Muscle of leg (tissue), 3 donors: ENCODE measurements at regions not wholly inside any gene's neighbourhood (a gene's known extent, or its start where the extent isn't known, plus 50 kb on each side); places are given as distances from the start of the nearest gene placed in this dataset.

Experiments
- DNase-seq: peaks from one replicate; pipeline ENCODE4 v3.0.0; 2013
- H3K27ac ChIP-seq: one replicate; pipeline ENCODE4 v1.5.1; 2013; ENCODE audit warnings: mild to moderate bottlenecking, low read length, control low read depth
- H3K27me3 ChIP-seq: one replicate; pipeline ENCODE4 v1.6.1; 2013; ENCODE audit warnings: low read length; ENCODE audit not compliant: control insufficient read depth, insufficient read depth
- H3K36me3 ChIP-seq: one replicate; pipeline ENCODE4 v1.6.1; 2013; ENCODE audit warnings: low read length; ENCODE audit not compliant: control insufficient read depth, insufficient read depth
- H3K4me1 ChIP-seq: one replicate; pipeline ENCODE4 v1.6.1; 2013; ENCODE audit warnings: low read length; ENCODE audit not compliant: control insufficient read depth, insufficient read depth
- H3K4me3 ChIP-seq: one replicate; pipeline ENCODE4 v1.5.1; 2013; ENCODE audit warnings: low read length, control low read depth
- H3K9me3 ChIP-seq: replicated peaks from 2 replicates; pipeline ENCODE4 v1.6.1; 2013; ENCODE audit warnings: low read depth, low read length; ENCODE audit not compliant: control insufficient read depth
- WGBS: methylation state at CpG from one replicate; pipeline ENCODE4 v1.1.5; 2013; ENCODE audit warnings: missing lambda C conversion rate; ENCODE audit not compliant: insufficient coverage; 5-methylcytosine and 5-hydroxymethylcytosine counted together

DNA sequence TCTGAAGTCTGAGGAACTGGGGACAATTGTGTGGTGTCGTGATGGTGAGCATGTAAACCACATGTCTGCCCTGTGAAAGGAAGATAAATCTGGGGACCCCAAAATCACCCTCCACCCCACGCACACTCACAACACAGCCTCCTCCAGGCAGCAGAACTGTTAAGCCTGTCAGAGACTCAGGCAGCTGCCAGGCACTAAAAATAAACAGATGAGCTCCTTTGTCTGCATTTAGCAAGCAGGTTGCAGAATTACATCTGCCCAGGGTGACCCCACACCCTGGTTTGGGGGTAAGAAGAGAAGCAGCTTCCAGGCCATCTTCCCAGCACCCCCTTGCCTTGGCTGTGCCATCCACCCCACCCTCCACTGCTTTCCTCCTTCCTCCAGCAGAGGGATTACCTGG is 119.1 kb upstream of the RUNX3 start:
- Histone ChIP-seq H3K27ac (no peak overlapping the region), H3K4me1 (peaks cover 9% of the 10 kb centered on the region), H3K36me3 (no peaks in the 10 kb centered on the region), H3K27me3 (peaks cover 18% of the 10 kb centered on the region), H3K9me3 (no peaks in the 10 kb centered on the region), H3K4me3 (no peak overlapping the region)
- no peak for DNase-seq
- 75% methylated on average over 1 of the region's 2 CpGs for WGBS

DNA sequence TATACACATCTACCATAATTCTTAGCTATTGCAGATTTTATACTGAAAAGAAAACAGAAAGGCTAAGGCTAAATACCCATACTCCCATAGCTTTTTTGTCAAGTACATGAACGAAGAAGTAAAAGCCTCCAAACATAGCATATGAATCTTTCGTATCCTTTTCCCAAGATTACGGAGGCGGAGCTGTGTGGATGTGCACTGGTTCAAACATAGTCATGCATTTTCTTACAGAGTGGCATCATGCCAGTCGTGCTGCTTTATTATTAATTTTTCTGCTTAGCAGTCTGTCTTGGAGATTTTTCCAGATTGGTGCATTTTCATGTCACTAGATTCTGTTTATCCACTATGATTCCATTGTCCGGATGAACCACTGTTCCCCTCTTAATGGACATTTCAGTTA is 118.7 kb upstream of the RUNX3 start:
- WGBS: 70% methylated on average over 4 of the region's 6 CpGs
- Histone ChIP-seq H3K4me3 (no peak overlapping the region), H3K4me1 (peaks cover 9% of the 10 kb centered on the region), H3K27ac (no peak overlapping the region), H3K36me3 (no peaks in the 10 kb centered on the region), H3K9me3 (peaks cover 1% of the 10 kb centered on the region), H3K27me3 (peaks cover 15% of the 10 kb centered on the region)
- DNase-seq: no peak

DNA sequence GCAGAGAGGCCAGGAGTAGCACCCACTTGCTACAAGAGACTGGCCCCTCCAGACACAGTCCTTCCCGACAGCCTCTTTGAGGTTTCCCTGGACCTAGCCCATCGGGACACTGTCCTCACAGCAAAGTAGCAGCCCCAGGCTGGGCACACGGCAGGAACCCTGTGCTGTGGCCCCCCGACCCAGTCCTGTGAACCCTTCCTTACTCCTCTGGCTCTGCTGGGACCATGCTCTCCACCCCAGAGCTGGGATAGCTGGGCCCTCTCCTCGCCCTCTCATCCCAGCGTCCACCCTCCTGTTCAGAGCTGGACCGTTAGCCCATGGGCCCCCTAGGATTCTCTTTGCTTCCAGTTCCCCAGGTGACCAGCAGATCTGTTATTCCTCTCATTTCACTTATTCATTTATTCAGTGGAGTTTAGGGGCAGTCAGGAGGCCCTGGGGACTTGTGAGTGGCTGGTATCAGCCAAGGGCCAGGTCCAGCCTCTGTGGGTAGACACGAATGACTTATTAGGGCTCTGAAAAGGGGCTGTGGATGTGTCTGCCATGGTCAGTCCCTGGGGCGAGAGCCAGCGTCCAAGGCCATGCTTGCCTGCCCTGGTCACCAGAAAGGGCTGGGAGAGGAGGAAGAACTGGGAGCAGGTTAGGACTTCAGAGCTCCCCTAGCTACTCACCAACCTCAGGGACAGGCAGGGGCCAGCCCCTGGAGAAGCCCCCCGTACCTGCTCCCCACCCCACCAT is 117.6 kb upstream of the RUNX3 start:
- Histone ChIP-seq H3K9me3 (peaks cover 2% of the 10 kb centered on the region), H3K4me3 (no peak overlapping the region), H3K36me3 (no peaks in the 10 kb centered on the region), H3K27me3 (peaks cover 9% of the 10 kb centered on the region), H3K27ac (no peak overlapping the region), H3K4me1 (peaks cover 9% of the 10 kb centered on the region)
- 67% methylated on average over 7 of the region's 11 CpGs for WGBS
- no peak for DNase-seq

DNA sequence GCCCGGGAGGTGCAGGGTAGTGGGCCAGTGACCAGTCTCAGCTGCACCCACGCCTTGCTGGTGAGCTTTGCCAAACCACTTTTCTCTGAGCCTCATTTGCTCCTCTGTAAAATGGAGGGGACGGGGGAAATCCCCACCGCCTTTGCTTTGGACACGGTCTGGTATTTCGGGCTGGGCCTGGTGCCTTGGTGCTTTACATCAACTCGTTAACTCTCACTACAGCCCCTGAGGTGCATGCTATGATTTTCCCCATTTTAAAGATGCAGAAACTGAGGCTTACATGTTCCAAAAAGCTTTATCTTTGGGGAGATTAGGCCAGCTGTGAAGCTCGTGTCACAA is 116.1 kb upstream of the RUNX3 start:
- WGBS: 57% methylated on average over 5 of the region's 8 CpGs
- Histone ChIP-seq H3K4me1 (peaks cover 9% of the 10 kb centered on the region), H3K36me3 (no peaks in the 10 kb centered on the region), H3K9me3 (peaks cover 2% of the 10 kb centered on the region), H3K4me3 (no peak overlapping the region), H3K27ac (no peak overlapping the region), H3K27me3 (peaks cover 4% of the 10 kb centered on the region)
- DNase-seq: no peak

DNA sequence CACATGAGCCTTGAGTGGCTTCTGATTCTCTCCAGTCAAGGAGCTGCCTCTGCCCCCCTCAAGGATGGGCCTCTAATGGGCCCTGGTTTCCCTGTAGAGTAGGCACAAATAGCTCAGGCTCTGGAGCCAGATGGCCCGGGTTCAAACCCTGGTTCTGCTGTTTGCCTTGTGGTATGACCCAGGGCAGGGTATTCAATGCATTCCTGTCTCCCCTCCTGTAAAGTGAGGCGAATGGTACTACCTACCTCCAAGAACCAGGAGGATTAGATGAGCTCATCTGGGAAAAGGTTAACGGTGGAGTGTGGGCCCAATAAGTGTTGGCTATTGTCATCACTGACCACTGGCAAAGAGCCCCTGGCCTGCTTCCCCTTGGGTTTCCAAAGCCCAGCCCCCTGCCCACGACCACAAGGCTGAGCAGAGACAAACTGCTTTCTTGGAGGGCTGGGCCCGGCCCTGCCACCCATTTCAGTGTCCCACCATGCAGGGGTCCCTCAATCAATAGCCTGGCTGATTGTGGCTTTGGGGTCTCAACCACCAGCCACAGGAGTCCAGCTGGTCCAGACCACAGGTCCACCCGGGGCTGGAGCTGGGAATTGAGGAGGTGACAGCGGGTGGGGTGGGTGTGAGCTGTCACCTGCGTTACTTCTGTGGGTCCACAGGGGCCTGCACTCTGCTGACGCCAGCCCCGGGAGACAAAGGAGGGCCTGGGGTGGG is 115.6 kb upstream of the RUNX3 start:
- DNase-seq: no peak

DNA sequence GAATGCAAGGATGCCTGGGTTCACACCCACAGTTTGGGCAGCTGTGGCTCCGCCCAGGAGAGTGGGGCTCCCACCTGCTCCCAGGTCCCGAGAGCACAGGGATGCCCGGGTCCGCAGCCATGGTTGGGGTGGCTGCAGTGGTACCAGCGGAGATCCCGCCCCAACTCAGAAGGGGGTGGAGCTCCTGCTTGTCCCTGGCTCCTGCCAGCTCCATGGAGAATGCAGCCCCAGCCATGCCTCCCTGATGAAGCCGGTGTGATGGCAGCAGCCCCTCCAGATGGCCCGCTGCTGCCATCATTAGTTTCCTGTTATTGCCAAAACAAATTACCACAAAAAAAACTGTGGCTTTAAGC is 113.1 kb upstream of the RUNX3 start:
- no peak for DNase-seq
- Histone ChIP-seq H3K9me3 (peaks cover 2% of the 10 kb centered on the region), H3K36me3 (no peaks in the 10 kb centered on the region), H3K27me3 (peaks cover 20% of the 10 kb centered on the region), H3K4me3 (no peak overlapping the region), H3K4me1 (no peaks in the 10 kb centered on the region), H3K27ac (no peak overlapping the region)
- 87% methylated on average over 4 of the region's 8 CpGs for WGBS

More for the DNA sequence above, 115.6 kb upstream of the RUNX3 start:
- H3K36me3 ChIP-seq: no peaks in the 10 kb centered on the region
- H3K4me1 ChIP-seq: peaks cover 9% of the 10 kb centered on the region
- WGBS: 69% methylated on average over 6 of the region's 10 CpGs
- H3K27me3 ChIP-seq: peaks cover 8% of the 10 kb centered on the region
- H3K4me3 ChIP-seq: no peak overlapping the region
- H3K9me3 ChIP-seq: peaks cover 2% of the 10 kb centered on the region
- H3K27ac ChIP-seq: no peak overlapping the region

DNA sequence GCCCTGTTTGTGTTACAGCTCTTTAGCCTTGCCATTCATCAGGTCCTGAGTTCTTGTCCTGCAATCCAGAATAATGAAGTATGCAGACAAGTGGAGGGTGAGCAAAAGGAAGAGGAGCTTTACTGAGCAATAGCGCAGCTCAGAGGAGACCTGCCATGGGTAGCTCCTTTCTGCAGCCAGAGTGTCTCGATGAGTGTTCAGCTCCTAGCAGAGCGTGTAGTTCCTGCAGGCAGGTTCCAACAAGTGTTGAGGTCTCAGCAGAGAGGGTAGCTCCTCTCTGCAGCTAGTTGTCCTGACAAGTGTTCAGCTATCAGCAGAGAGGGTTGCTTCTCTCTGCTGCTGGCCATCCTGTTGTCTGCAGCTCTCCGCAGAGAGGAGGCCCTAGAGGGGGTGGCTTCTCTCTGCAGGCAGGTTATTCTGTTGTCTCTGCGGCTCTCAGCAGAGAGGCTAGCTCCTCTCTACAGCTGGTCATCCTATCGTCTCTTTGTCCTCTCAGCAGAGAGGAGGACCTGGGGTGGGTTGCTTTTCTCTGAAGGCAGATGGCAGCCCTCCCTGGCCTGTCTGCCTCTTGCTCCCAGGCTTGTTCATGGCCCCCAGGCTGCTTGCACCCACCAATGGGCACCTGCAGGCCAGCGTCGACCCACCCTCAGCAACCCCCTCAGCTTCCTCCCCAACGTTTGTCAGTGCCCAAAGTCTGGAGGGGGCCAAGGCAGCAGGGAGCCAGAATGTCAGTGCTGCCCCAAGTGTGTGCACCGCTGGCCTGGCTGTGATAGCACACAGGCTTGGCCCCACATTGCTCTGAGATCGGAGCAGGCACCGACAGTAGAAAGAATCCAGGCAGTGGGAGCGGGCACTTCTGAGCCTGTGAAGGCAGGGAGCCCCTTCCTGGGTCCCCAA is 112.5 kb upstream of the RUNX3 start:
- no peaks in the 10 kb centered on the region for H3K36me3 ChIP-seq
- 52% methylated on average over 11 of the region's 13 CpGs for WGBS
- peaks cover 22% of the 10 kb centered on the region for H3K27me3 ChIP-seq
- no peak overlapping the region for H3K27ac ChIP-seq
- no peak for DNase-seq
- H3K9me3 ChIP-seq: peaks cover 2% of the 10 kb centered on the region
- no peak overlapping the region for H3K4me3 ChIP-seq
- no peaks in the 10 kb centered on the region for H3K4me1 ChIP-seq

DNA sequence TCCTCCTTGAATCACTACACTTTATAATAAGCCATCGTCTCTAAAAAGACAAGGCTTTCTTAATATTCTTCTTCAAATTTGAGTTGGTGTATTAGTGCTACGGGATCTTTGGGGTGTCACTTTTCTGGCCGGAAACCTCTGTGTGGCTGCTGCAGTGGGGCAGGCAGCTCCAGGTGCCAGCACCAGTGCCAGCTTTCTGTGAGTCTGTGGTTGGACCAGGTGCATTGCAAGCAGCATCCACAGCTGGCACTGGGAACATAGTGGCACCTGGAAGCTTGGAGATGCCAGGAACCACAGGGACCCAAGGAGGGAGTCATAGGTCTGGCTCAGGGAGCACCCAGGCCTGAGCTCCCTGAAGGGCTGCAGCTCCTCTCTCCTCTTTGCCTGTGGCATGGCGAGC is 111.8 kb upstream of the RUNX3 start:
- WGBS: 81% methylated on average over 3 of the region's 4 CpGs
- Histone ChIP-seq H3K36me3 (no peaks in the 10 kb centered on the region), H3K27me3 (peaks cover 22% of the 10 kb centered on the region), H3K4me1 (no peaks in the 10 kb centered on the region), H3K9me3 (peaks cover 2% of the 10 kb centered on the region), H3K27ac (no peak overlapping the region), H3K4me3 (no peak overlapping the region)
- DNase-seq: no peak

DNA sequence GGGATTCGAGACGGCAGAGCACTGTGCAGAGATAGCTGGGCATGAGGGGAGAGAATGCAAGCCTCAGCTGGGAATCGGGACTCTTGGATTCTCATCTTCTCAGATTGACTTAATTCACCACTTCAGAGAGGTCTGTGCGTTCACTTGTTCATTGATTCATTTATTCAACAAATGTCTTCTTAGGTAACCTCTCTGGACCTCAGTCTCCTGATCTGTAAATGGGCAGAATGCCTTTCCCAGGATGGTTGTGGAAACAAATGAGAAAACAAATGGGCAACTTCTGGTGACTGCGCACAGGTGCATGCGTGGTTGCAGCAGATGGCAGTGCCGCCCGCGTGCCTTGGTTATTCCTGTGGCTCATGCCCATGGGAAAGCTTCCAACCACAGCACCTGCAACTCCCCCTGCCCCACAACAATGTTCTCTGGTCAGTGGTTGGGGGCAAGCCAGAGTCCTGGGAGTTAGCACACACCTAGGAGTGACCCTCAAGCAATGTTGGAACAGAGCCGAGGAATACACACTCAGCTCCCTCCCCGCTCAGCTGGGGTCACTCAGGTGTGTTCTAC is 110.1 kb upstream of the RUNX3 start:
- WGBS: 89% methylated on average over 7 of the region's 11 CpGs
- peaks cover 22% of the 10 kb centered on the region for H3K27me3 ChIP-seq
- no peak for DNase-seq

DNA sequence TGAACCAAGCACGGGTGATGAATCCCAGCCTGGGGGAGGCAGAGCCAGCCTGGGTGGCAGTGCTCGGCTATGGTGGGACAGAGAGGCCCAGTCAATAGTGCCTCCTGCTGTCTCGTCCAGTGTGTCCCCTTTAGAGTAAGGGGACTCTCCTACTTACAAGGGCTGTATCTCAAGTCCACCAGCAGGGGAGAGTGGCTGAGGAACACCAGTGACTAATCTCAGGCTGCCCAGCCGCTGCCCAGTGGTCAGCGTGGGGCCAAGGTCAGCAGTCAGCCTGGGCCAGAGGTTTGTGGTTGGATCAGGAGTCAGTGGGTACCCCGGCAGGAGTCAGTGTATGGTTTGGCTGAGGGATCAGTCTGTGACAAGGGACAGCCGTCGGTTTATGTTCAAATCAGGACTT is 109.2 kb upstream of the RUNX3 start:
- no peaks in the 10 kb centered on the region for H3K36me3 ChIP-seq
- no peak for DNase-seq

More for the DNA sequence above, 110.1 kb upstream of the RUNX3 start:
- H3K9me3 ChIP-seq: peaks cover 2% of the 10 kb centered on the region
- H3K4me3 ChIP-seq: no peak overlapping the region
- H3K36me3 ChIP-seq: no peaks in the 10 kb centered on the region
- H3K4me1 ChIP-seq: no peaks in the 10 kb centered on the region
- H3K27ac ChIP-seq: no peak overlapping the region

More for the DNA sequence above, 109.2 kb upstream of the RUNX3 start:
- Histone ChIP-seq H3K27me3 (peaks cover 22% of the 10 kb centered on the region), H3K9me3 (peaks cover 2% of the 10 kb centered on the region), H3K4me3 (no peak overlapping the region), H3K27ac (no peak overlapping the region), H3K4me1 (peaks cover 3% of the 10 kb centered on the region)
- 87% methylated on average over 6 of the region's 8 CpGs for WGBS
